ENCODE measurements at regions not wholly inside any gene's neighbourhood (a gene's known extent, or its start where the extent isn't known, plus 50 kb on each side); places are given as distances from the start of the nearest gene placed in this dataset.

GRCh38 chr4:157674699-157675098 is 454.2 kb downstream of the GRIA2 start:
- Histone ChIP-seq H3K79me2 (ENCODE audit: insufficient read depth, low read depth) (no peaks in the 10 kb centered on the region), H3K27me3 (ENCODE audit: insufficient read depth, low read depth) (no peaks in the 10 kb centered on the region), H2AFZ (ENCODE audit: low read depth) (no peak overlapping the region), H3K4me1 (ENCODE audit: low read depth, poor library complexity, severe bottlenecking) (no peaks in the 10 kb centered on the region), H3K36me3 (ENCODE audit: insufficient read depth) (no peaks in the 10 kb centered on the region), H3K27ac (no peak overlapping the region), H3K9ac (no peak overlapping the region), H3K4me3 (IDR thresholded peaks at IDR 0.05; ENCODE audit: insufficient read depth, low read depth, low read length) (no peak overlapping the region), H3K4me2 (no peak overlapping the region), H4K20me1 (ENCODE audit: insufficient read depth) (no peaks in the 10 kb centered on the region)
- TF ChIP-seq CTCF (conservative IDR thresholded peaks at IDR 0.05; ENCODE audit: low read depth, low read length): no peak

- TF ChIP-seq CTCF (conservative IDR thresholded peaks at IDR 0.05; ENCODE audit: low read depth, low read length): no peak
- Histone ChIP-seq H3K4me2 (no peak overlapping the region), H2AFZ (ENCODE audit: low read depth) (no peak overlapping the region), H3K4me3 (IDR thresholded peaks at IDR 0.05; ENCODE audit: insufficient read depth, low read depth, low read length) (no peak overlapping the region), H4K20me1 (ENCODE audit: insufficient read depth) (no peaks in the 10 kb centered on the region), H3K9ac (no peak overlapping the region), H3K36me3 (ENCODE audit: insufficient read depth) (no peaks in the 10 kb centered on the region), H3K79me2 (ENCODE audit: insufficient read depth, low read depth) (no peaks in the 10 kb centered on the region), H3K27me3 (ENCODE audit: insufficient read depth, low read depth) (no peaks in the 10 kb centered on the region), H3K4me1 (ENCODE audit: low read depth, poor library complexity, severe bottlenecking) (no peaks in the 10 kb centered on the region), H3K27ac (no peak overlapping the region)
These were observed 447.3 kb downstream of the GRIA2 start for GRCh38 chr4:157667836-157668235.

GRCh38 chr4:157664726-157665125 is 444.2 kb downstream of the GRIA2 start:
- H2AFZ ChIP-seq (ENCODE audit: low read depth): no peak overlapping the region
- no peaks in the 10 kb centered on the region for H3K79me2 ChIP-seq (ENCODE audit: insufficient read depth, low read depth)
- no peaks in the 10 kb centered on the region for H3K4me1 ChIP-seq (ENCODE audit: low read depth, poor library complexity, severe bottlenecking)
- no peak overlapping the region for H3K4me3 ChIP-seq (IDR thresholded peaks at IDR 0.05; ENCODE audit: insufficient read depth, low read depth, low read length)
- H4K20me1 ChIP-seq (ENCODE audit: insufficient read depth): no peaks in the 10 kb centered on the region
- no peak for TF ChIP-seq CTCF (conservative IDR thresholded peaks at IDR 0.05; ENCODE audit: low read depth, low read length)
- H3K36me3 ChIP-seq (ENCODE audit: insufficient read depth): no peaks in the 10 kb centered on the region
- H3K4me2 ChIP-seq: no peak overlapping the region
- H3K9ac ChIP-seq: no peak overlapping the region
- H3K27ac ChIP-seq: no peak overlapping the region
- no peaks in the 10 kb centered on the region for H3K27me3 ChIP-seq (ENCODE audit: insufficient read depth, low read depth)

GRCh38 chr4:157655096-157655809 is 434.7 kb downstream of the GRIA2 start:
- Histone ChIP-seq H3K9ac (no peak overlapping the region), H3K36me3 (ENCODE audit: insufficient read depth) (no peaks in the 10 kb centered on the region), H3K79me2 (ENCODE audit: insufficient read depth, low read depth) (no peaks in the 10 kb centered on the region), H2AFZ (ENCODE audit: low read depth) (no peak overlapping the region), H4K20me1 (ENCODE audit: insufficient read depth) (no peaks in the 10 kb centered on the region), H3K4me2 (no peak overlapping the region), H3K4me3 (IDR thresholded peaks at IDR 0.05; ENCODE audit: insufficient read depth, low read depth, low read length) (no peak overlapping the region), H3K27me3 (ENCODE audit: insufficient read depth, low read depth) (no peaks in the 10 kb centered on the region), H3K27ac (no peak overlapping the region), H3K4me1 (ENCODE audit: low read depth, poor library complexity, severe bottlenecking) (no peaks in the 10 kb centered on the region)
- no peak for TF ChIP-seq CTCF (conservative IDR thresholded peaks at IDR 0.05; ENCODE audit: low read depth, low read length)
